Ascending aorta (tissue), 2 donors: ENCODE measurements at regions not wholly inside any gene's neighbourhood (a gene's known extent, or its start where the extent isn't known, plus 50 kb on each side); places are given as distances from the start of the nearest gene placed in this dataset.

ENCODE experiments used
- DNase-seq, 2 donors: peaks; one replicate each; pipeline ENCODE4 v3.0.0-alpha.2; 2019; ENCODE audit warnings: low spot score in 2 of 2
- H3K27ac ChIP-seq, 2 donors: fragments of 200-600 bp; sonication (generic); one replicate each; pipeline ENCODE4 v1.5.1; 2016 to 2017; ENCODE audit warnings: mild to moderate bottlenecking in 1 of 2
- H3K27me3 ChIP-seq: fragments of 200-600 bp; sonication (generic); one replicate; pipeline ENCODE4 v1.5.1; 2017
- H3K36me3 ChIP-seq, 2 donors: fragments of 200-600 bp; sonication (generic); one replicate each; pipeline ENCODE4 v1.5.1; 2016
- H3K4me1 ChIP-seq, 2 donors: fragments of 200-600 bp; sonication (generic); one replicate each; pipeline ENCODE4 v1.5.1; 2016 to 2017; ENCODE audit warnings: mild to moderate bottlenecking in 1 of 2
- H3K4me3 ChIP-seq, 2 donors: fragments of 200-600 bp; sonication (generic); one replicate each; pipeline ENCODE4 v1.5.1; 2016 to 2017; ENCODE audit warnings: mild to moderate bottlenecking in 1 of 2
- H3K9me3 ChIP-seq, 2 donors: fragments of 200-600 bp; sonication (generic); one replicate each; pipeline ENCODE4 v1.5.1; 2016
- CTCF ChIP-seq, 3 experiments: fragments of 200-600 bp in 2 of 3; fragments of 450-650 bp in 1 of 3; sonication (generic) in 2 of 3; IDR thresholded peaks; one replicate each; pipeline ENCODE4 v1.5.1; 2016 to 2019; ENCODE audit warnings: antibody characterized with exemption in 3 of 3, mild to moderate bottlenecking in 1 of 3, moderate library complexity in 1 of 3
- intact Hi-C: fragments of 100-400 bp; cut with DNase I; formaldehyde crosslinking; loops from one replicate; pipeline ENCODE4 v1.15.1; 2023

GRCh38 chr6:85169189-85169588 lies 280.7 kb upstream of the NT5E start:
- Histone ChIP-seq H3K27me3 (no peaks in the 10 kb centered on the region), H3K36me3 (no peaks in the 10 kb centered on the region), H3K9me3 (no peaks in the 10 kb centered on the region), H3K27ac (no peak overlapping the region), H3K4me3 (no peak overlapping the region), H3K4me1 (no peaks in the 10 kb centered on the region)
- DNase-seq: no peak
- intact Hi-C loops: no loop called here
- TF ChIP-seq CTCF (IDR thresholded peaks at IDR 0.05): no peak

- intact Hi-C loops: no loop called here
- no peak overlapping the region for H3K27ac ChIP-seq
These were observed 281.7 kb upstream of the NT5E start for GRCh38 chr6:85168146-85168545.

GRCh38 chr6:85166114-85166741 lies 283.7 kb upstream of the NT5E start:
- H3K9me3 ChIP-seq: no peaks in the 10 kb centered on the region
- no peaks in the 10 kb centered on the region for H3K4me1 ChIP-seq
- intact Hi-C loops: no loop called here
- no peaks in the 10 kb centered on the region for H3K27me3 ChIP-seq
- H3K4me3 ChIP-seq: no peak overlapping the region
- H3K36me3 ChIP-seq: no peaks in the 10 kb centered on the region
- TF ChIP-seq CTCF (IDR thresholded peaks at IDR 0.05): no peak
- H3K27ac ChIP-seq: no peak overlapping the region
- DNase-seq: no peak

More at GRCh38 chr6:85168146-85168545, 281.7 kb upstream of the NT5E start:
- Histone ChIP-seq H3K4me3 (no peak overlapping the region), H3K36me3 (no peaks in the 10 kb centered on the region), H3K27me3 (no peaks in the 10 kb centered on the region), H3K9me3 (no peaks in the 10 kb centered on the region), H3K4me1 (no peaks in the 10 kb centered on the region)
- no peak for DNase-seq
- TF ChIP-seq CTCF (IDR thresholded peaks at IDR 0.05): no peak

GRCh38 chr6:85163156-85164080 lies 286.5 kb upstream of the NT5E start:
- no peaks in the 10 kb centered on the region for H3K4me1 ChIP-seq
- DNase-seq: no peak
- H3K4me3 ChIP-seq: no peak overlapping the region
- no peaks in the 10 kb centered on the region for H3K36me3 ChIP-seq
- intact Hi-C loops: no loop called here
- H3K27me3 ChIP-seq: no peaks in the 10 kb centered on the region
- TF ChIP-seq CTCF (IDR thresholded peaks at IDR 0.05): no peak
- no peak overlapping the region for H3K27ac ChIP-seq
- H3K9me3 ChIP-seq: no peaks in the 10 kb centered on the region

GRCh38 chr6:85157311-85157710 lies 292.6 kb upstream of the NT5E start:
- Histone ChIP-seq H3K4me1 (no peaks in the 10 kb centered on the region), H3K27ac (no peak overlapping the region), H3K9me3 (no peaks in the 10 kb centered on the region), H3K27me3 (no peaks in the 10 kb centered on the region), H3K4me3 (no peak overlapping the region), H3K36me3 (no peaks in the 10 kb centered on the region)
- DNase-seq: no peak
- intact Hi-C loops: no loop called here
- TF ChIP-seq CTCF (IDR thresholded peaks at IDR 0.05): no peak
